Glutamatergic neuron (in vitro differentiated cells): ENCODE measurements at regions not wholly inside any gene's neighbourhood (a gene's known extent, or its start where the extent isn't known, plus 50 kb on each side); places are given as distances from the start of the nearest gene placed in this dataset.
A peak's percentile ranks its signal among the peaks of the same experiment; 100 is the strongest.

Source experiments
- DNase-seq: peaks from one replicate; pipeline ENCODE4 v3.0.0; 2022
- H3K27ac Mint-ChIP-seq: one replicate; pipeline ENCODE4 v1.8.0; 2020; ENCODE audit warnings: mild to moderate bottlenecking, mixed read lengths, inconsistent platforms; ENCODE audit not compliant: unreplicated experiment
- H3K27me3 Mint-ChIP-seq: one replicate; pipeline ENCODE4 v1.8.0; 2020; ENCODE audit warnings: mild to moderate bottlenecking, moderate library complexity, mixed read lengths, inconsistent platforms; ENCODE audit not compliant: unreplicated experiment
- H3K36me3 Mint-ChIP-seq: one replicate; pipeline ENCODE4 v1.8.0; 2020; ENCODE audit warnings: mild to moderate bottlenecking, mixed read lengths, inconsistent platforms; ENCODE audit not compliant: unreplicated experiment
- H3K4me1 Mint-ChIP-seq: one replicate; pipeline ENCODE4 v1.8.0; 2020; ENCODE audit warnings: mild to moderate bottlenecking, low read depth, mixed read lengths, inconsistent platforms; ENCODE audit not compliant: unreplicated experiment
- H3K4me3 Mint-ChIP-seq: one replicate; pipeline ENCODE4 v1.8.0; 2020; ENCODE audit warnings: mild to moderate bottlenecking, mixed read lengths, inconsistent platforms; ENCODE audit not compliant: unreplicated experiment
- H3K9me3 Mint-ChIP-seq: one replicate; pipeline ENCODE4 v1.8.0; 2020; ENCODE audit warnings: mild to moderate bottlenecking, moderate library complexity, mixed read lengths, inconsistent platforms; ENCODE audit not compliant: unreplicated experiment
- TF ChIP-seq, protein P1 (sequence below): fragments of 200-600 bp; sonication (generic); IDR thresholded peaks from one replicate; pipeline ENCODE4 v1.5.0; 2021; ENCODE audit not compliant: partially characterized antibody, unreplicated experiment

DNA sequence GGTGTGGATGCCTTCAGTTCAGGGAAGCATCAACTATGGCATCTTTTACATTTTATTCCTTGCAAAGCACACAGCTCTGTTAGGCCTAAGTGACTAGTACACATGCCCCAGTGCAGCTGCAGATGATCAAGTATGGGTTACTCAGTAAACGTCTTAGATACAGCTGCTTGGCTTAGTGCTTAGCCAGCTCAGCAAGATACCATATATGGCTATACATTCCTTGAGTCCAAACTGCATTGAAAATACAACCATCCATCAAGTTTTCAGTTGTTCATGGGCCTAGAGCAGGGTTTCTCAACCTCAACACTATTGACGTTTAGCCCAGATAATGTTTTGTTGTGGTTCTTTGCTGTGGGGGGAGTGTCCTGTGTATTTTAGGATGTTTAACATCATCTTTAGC is 769.9 kb downstream of the TSN start:
- DNase-seq, result no peak
- Mint-ChIP-seq H3K27ac (no peak overlapping the region), H3K4me1 (no peaks in the 10 kb centered on the region), H3K9me3 (no peaks in the 10 kb centered on the region), H3K4me3 (no peak overlapping the region), H3K36me3 (no peaks in the 10 kb centered on the region), H3K27me3 (peaks cover 2% of the 10 kb centered on the region)
- TF ChIP-seq, protein P1, sequence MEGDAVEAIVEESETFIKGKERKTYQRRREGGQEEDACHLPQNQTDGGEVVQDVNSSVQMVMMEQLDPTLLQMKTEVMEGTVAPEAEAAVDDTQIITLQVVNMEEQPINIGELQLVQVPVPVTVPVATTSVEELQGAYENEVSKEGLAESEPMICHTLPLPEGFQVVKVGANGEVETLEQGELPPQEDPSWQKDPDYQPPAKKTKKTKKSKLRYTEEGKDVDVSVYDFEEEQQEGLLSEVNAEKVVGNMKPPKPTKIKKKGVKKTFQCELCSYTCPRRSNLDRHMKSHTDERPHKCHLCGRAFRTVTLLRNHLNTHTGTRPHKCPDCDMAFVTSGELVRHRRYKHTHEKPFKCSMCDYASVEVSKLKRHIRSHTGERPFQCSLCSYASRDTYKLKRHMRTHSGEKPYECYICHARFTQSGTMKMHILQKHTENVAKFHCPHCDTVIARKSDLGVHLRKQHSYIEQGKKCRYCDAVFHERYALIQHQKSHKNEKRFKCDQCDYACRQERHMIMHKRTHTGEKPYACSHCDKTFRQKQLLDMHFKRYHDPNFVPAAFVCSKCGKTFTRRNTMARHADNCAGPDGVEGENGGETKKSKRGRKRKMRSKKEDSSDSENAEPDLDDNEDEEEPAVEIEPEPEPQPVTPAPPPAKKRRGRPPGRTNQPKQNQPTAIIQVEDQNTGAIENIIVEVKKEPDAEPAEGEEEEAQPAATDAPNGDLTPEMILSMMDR, result no peak

DNA sequence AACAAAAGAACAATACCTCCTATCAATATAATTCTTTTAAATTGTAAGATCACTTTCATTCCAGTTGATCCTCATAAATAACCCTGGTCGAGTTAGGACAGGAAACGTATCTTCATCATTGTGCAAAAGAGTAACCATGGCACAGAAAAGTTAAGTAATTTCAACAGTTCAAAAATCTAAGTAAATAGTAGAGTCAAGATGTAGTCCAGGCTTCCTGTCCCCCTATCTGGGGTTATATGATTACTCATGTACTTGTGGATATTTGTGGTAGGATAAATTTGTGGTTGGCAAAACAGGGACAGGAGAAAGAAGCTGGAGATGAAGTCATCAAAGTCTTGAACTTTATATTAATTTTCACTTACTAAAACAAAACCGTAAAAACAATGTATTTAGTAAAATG is 772.6 kb downstream of the TSN start:
- Mint-ChIP-seq H3K36me3 (no peaks in the 10 kb centered on the region), H3K4me3 (no peak overlapping the region), H3K27me3 (no peaks in the 10 kb centered on the region), H3K4me1 (peaks cover 6% of the 10 kb centered on the region), H3K9me3 (no peaks in the 10 kb centered on the region), H3K27ac (no peak overlapping the region)
- TF ChIP-seq, protein P1, result no peak
- DNase-seq, result no peak

DNA sequence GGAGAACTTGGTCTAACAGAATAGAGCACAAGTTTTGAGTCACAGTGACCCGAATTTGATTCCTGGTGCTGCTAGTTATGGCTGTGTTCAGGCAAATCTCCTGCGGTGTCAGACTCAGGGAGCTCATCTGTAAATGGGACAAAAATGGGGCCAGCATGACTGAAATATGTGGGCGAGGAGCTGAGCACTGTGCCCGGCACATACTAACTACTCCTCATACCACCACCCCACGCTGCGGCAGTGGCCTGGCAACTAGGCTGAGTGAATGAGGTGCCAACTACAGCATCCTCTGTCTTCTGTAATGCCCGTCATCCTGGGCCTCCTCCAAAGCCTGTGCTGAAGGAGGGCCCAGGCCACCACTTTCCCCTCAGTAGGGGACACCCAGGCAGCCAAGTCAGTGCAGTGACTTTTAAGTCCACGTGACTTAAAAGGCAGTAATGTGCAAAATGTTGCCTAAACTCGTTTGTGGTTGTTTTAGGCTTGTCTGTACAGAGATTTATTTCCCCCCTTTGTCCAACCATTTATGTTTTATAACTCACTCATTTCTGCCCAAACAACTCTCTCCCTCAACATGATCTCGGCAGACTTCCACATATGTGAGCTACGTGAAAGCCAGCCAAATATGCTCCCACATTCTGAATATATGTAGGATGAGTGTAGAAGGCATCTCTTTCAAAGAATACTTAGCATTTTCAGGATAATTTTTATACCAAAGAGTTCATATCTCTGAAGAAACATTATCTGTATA is 773.7 kb downstream of the TSN start:
- TF ChIP-seq, protein P1, result no peak
- Mint-ChIP-seq H3K27ac (no peak overlapping the region), H3K4me1 (peaks cover 6% of the 10 kb centered on the region), H3K9me3 (no peaks in the 10 kb centered on the region), H3K27me3 (no peaks in the 10 kb centered on the region), H3K36me3 (no peaks in the 10 kb centered on the region), H3K4me3 (no peak overlapping the region)
- no peak for DNase-seq

DNA sequence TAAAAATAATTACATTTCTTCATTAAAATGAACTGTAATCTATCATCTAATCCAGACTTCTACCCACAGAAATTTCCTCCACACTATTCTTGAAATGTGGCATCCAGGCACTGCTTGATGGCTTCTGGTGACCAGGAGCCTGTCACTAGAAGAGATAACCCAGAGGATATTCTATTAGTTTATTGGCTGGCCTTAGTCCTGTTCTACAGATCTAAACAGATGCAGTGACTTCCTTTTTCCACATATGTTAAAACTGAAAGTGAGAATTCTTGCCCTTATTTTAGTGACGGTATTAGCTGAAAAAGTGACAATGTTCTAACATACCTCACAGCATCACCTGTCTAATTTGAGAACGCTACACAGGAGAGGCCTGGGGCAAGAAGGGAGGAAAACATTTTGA is 775.4 kb downstream of the TSN start:
- H3K27ac Mint-ChIP-seq, result no peak overlapping the region
- no peaks in the 10 kb centered on the region for H3K36me3 Mint-ChIP-seq
- H3K27me3 Mint-ChIP-seq, result no peaks in the 10 kb centered on the region
- DNase-seq, result no peak
- TF ChIP-seq, protein P1, result no peak
- peaks cover 6% of the 10 kb centered on the region for H3K4me1 Mint-ChIP-seq
- H3K9me3 Mint-ChIP-seq, result no peaks in the 10 kb centered on the region
- no peak overlapping the region for H3K4me3 Mint-ChIP-seq

DNA sequence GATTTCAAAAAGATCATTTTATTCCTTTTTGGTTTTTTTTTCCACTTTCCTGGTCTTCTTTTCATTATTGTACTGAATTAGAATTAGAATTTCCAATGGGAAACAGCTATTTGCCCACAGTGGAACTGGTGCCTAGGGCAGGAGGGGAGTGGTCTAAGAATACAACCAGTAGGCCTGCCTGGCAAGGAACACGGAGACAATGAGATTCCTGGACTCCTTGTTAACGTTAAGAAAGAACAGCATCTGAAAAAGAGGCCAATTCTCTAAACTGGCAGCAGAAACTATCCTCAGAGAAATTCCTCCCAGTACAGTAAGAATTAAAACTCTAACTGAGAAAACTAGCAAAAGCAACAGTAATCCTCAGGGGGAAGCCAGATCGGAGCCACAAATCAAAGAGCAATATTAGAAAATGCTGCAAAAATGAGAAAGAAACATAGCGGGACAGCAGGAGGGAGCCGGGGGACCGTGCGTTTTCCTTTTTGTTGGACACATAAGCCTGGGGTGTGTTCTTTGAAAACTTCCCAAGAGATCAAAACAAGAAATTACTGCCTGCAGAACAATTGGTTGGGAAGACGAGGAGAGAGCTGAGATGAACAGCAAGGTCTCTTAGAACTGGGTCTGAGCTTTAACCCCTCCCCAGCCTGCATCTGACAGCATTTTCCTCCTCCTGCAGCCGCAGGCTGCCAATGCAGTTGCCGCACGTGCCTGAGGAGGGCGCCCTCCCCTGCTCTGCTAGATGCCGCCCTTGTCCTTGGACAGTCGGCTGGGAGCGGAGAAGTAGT is 776.0 kb downstream of the TSN start:
- Mint-ChIP-seq H3K4me3 (no peak overlapping the region), H3K4me1 (peaks cover 6% of the 10 kb centered on the region), H3K9me3 (no peaks in the 10 kb centered on the region), H3K36me3 (no peaks in the 10 kb centered on the region), H3K27ac (no peak overlapping the region), H3K27me3 (no peaks in the 10 kb centered on the region)
- TF ChIP-seq, protein P1, result peak; percentile 49
- peak; percentile 66 for DNase-seq
